ENCODE measurements at regions not wholly inside any gene's neighbourhood (a gene's known extent, or its start where the extent isn't known, plus 50 kb on each side); places are given as distances from the start of the nearest gene placed in this dataset.
"Not testable (repeated sequence)": the region's sequence is repeated elsewhere in the genome, so short reads cannot be mapped to it uniquely, and the experiment has no call there.

DNA sequence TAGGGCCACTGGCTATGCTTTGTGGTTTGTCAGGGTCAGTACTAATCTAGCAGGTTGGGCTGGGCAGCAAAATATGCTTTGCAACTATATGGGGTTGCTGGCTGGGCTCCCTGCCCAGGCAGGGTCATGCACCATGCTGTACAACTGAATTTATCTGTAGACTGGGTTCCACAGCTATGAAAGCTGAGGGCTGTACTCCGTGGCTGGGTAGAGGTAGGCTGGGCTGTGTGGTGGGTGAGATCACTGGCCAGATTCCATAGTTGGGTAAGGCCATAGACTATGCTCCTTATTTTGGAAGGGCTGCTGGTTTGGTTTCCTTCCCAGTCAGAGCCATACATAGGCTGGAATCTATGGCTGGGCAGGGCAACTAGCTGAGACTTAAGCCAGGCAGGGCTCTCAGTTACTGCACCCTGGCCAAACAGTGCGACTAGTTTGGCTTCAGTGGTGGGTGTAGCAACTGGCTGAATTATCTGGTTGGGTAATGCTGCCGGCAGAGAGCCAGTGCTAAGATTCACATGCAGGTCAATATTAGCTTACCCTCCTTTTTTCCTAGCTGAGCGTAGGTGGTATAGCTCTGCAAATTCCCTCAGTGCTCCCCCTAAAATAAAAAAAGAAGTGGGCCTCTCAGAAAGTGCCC, 769.1 kb upstream of the CDH8 start:
- DNase-seq: peak; percentile 79
- H3K27ac ChIP-seq: peak overlapping the region in 3 of 4 donors; percentile 1 to 60 (median 49)
- no peak overlapping the region for H3K4me3 ChIP-seq
- intact Hi-C loops (cut with DNase I): no loop called here
- no peaks in the 10 kb centered on the region for H3K27me3 ChIP-seq
- H3K4me1 ChIP-seq: peaks cover 0 to 15% (median 8%) of the 10 kb centered on the region in 4 donors
- TF ChIP-seq POLR2AphosphoS5 (IDR thresholded peaks at IDR 0.05) (peak in 1 of 4 donors; percentile 15), POLR2A (IDR thresholded peaks at IDR 0.05) (no peak)
- WGBS, 2 donors: 73 to 75% methylated on average over 4 of the region's 4 CpGs
- H3K36me3 ChIP-seq: no peaks in the 10 kb centered on the region
- no peaks in the 10 kb centered on the region for H3K9me3 ChIP-seq

GRCh38 chr16:62794724-62795123, 758.5 kb upstream of the CDH8 start:
- intact Hi-C loops (cut with DNase I): no loop called here
- Histone ChIP-seq H3K9me3 (peaks cover 0 to 4% (median under 1%) of the 10 kb centered on the region in 4 donors), H3K27ac (no peak overlapping the region), H3K4me1 (no peaks in the 10 kb centered on the region), H3K4me3 (no peak overlapping the region), H3K27me3 (no peaks in the 10 kb centered on the region), H3K36me3 (no peaks in the 10 kb centered on the region)
- DNase-seq: no peak
- TF ChIP-seq POLR2AphosphoS5 (IDR thresholded peaks at IDR 0.05): no peak
- no peak for TF ChIP-seq POLR2A (IDR thresholded peaks at IDR 0.05)
- no peak for TF ChIP-seq EP300 (IDR thresholded peaks at IDR 0.05)
- no peak for TF ChIP-seq CTCF (IDR thresholded peaks at IDR 0.05)

DNA sequence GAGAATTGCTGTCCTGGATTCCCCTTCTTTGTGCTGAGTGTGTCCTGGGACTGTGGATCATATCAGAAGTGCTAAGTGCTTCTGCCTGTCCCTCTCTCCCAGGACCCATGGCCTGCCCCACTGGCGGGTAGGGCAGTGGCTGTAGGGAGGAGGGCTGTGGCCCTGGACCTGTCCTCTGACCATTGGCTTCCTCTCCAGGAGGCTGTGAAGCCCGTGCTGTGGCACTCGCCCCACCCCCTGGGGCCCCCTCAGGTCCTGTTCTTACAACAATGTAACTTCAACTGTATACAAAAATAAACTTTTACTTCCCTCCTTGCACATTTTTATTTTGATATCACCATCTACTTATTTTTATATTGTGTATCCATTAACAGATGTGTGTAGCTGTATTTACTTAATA, 743.8 kb upstream of the CDH8 start:
- H3K27ac ChIP-seq; DNase-seq; intact Hi-C loops (cut with DNase I); H3K36me3 ChIP-seq; H3K4me3 ChIP-seq; H3K4me1 ChIP-seq; H3K27me3 ChIP-seq; H3K9me3 ChIP-seq: not testable (repeated sequence)
- WGBS, 2 donors: 59 to 68% methylated on average over 3 of the region's 3 CpGs

DNA sequence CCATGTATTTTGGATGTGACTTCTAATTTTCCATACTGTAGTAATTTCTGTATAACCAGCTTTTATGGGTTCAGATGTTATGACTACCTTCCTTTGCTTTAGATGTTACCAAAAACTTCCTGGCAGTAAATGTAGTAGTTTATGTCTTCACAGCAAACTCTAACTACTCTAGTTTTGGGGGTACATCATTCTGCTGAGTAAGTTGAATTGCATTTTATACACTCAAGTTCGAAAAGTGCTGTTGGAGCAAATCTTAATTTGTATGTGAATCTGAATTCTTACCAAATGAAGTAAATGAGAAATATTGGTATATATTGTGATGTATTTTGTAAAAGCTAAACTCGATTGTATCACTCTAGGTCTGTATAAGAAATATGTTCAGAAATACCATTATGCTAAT, 728.3 kb upstream of the CDH8 start:
- no peak overlapping the region for H3K27ac ChIP-seq
- WGBS, 2 donors: 54 to 73% methylated on average over 2 of the region's 2 CpGs
- H3K36me3 ChIP-seq: no peaks in the 10 kb centered on the region
- H3K4me1 ChIP-seq: no peaks in the 10 kb centered on the region
- no peaks in the 10 kb centered on the region for H3K9me3 ChIP-seq
- no peak overlapping the region for H3K4me3 ChIP-seq
- no peak for DNase-seq
- no peaks in the 10 kb centered on the region for H3K27me3 ChIP-seq
- TF ChIP-seq CTCF (IDR thresholded peaks at IDR 0.05) (no peak), POLR2AphosphoS5 (IDR thresholded peaks at IDR 0.05) (no peak), POLR2A (IDR thresholded peaks at IDR 0.05) (no peak), EP300 (IDR thresholded peaks at IDR 0.05) (no peak)
- intact Hi-C loops (cut with DNase I): no loop called here

- Histone ChIP-seq H3K27ac (no peak overlapping the region), H3K36me3 (no peaks in the 10 kb centered on the region), H3K4me1 (no peaks in the 10 kb centered on the region), H3K4me3 (no peak overlapping the region), H3K27me3 (no peaks in the 10 kb centered on the region), H3K9me3 (no peaks in the 10 kb centered on the region)
- TF ChIP-seq CTCF (IDR thresholded peaks at IDR 0.05): no peak
- TF ChIP-seq POLR2AphosphoS5 (IDR thresholded peaks at IDR 0.05): peak in 3 of 4 donors; percentile 15 to 72 (median 69)
- intact Hi-C loops (cut with DNase I): no loop called here
- DNase-seq: no peak
Measured at GRCh38 chr16:62760398-62760797, 724.2 kb upstream of the CDH8 start.

GRCh38 chr16:62755938-62756337, 719.7 kb upstream of the CDH8 start:
- no peak for TF ChIP-seq CTCF (IDR thresholded peaks at IDR 0.05)
- no peak for TF ChIP-seq POLR2AphosphoS5 (IDR thresholded peaks at IDR 0.05)
- no peak for TF ChIP-seq POLR2A (IDR thresholded peaks at IDR 0.05)
- no peak for TF ChIP-seq EP300 (IDR thresholded peaks at IDR 0.05)
- DNase-seq: no peak
- no peaks in the 10 kb centered on the region for H3K4me1 ChIP-seq
- no peak overlapping the region for H3K4me3 ChIP-seq
- no peaks in the 10 kb centered on the region for H3K27me3 ChIP-seq
- 54 to 58% methylated on average over 4 of the region's 4 CpGs for WGBS, 2 donors
- H3K36me3 ChIP-seq: no peaks in the 10 kb centered on the region
- intact Hi-C loops (cut with DNase I): no loop called here
- H3K27ac ChIP-seq: no peak overlapping the region
- H3K9me3 ChIP-seq: no peaks in the 10 kb centered on the region
